GM03348 (cell line): ENCODE measurements at regions not wholly inside any gene's neighbourhood (a gene's known extent, or its start where the extent isn't known, plus 50 kb on each side); places are given as distances from the start of the nearest gene placed in this dataset.
"Not testable (repeated sequence)": the region's sequence is repeated elsewhere in the genome, so short reads cannot be mapped to it uniquely, and the experiment has no call there.

Experiments
- DNase-seq: peaks from one replicate; pipeline ENCODE4 v3.0.0; 2012; ENCODE audit warnings: low spot score

DNA sequence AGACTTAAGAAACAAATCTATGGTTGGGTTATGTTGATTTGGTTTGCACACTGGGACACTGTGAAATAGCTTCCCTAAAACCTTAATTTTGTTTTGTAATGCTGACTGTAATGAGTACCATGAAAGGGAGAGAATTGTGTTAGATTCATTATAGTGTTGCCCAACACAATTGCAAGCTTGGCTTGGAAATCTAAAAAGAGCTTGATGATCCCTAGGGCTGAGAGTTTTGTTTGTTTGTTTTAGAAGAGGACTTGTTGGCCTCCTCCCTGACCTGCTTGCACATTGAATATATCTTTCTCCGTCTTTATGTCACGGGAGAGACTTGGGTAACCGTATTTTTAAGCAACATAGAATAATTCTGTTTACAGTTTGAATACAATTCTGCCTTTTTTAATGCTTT, 410.1 kb downstream of the ARL4A start:
- DNase-seq = no peak

DNA sequence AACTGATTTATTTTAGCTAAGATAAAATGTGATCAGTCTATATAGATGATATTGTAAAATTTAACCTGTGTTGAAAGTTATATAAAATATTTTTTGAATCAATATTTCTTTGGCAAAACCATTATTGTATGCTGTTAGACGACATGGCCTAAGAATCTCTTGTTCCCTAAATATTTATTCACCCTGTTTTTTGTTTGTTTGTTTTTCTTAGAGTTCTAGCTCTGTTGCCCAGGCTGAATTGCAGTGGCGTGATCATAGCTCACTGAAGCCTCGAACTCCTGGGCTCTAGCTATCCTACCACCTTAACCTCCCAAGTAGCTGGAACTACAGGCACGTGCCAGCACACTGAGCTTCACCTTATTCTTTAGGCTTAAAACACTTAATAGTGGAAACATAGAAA, 410.7 kb downstream of the ARL4A start:
- no peak for DNase-seq

- DNase-seq = no peak
Observed at GRCh38 chr7:13099154-13099795, 411.8 kb downstream of the ARL4A start.

DNA sequence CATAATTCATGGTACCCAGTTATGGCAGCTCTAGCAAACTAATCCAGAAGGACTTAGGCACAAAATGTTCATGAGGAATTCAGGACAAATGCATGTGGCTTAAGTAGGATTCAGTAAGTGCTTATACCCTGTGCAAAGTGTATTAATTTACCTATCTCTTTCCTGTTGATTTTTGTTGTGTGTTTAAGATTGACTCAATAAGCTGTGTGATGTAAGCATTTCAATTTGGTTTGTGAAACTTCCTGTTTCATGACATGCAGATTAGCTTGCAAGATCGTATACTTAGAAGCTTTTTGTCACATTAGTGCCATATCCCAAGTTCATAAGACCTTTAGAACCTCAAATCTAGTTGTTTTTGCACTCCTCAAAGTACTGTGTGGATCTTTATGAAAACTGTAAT, 416.7 kb downstream of the ARL4A start:
- DNase-seq = no peak

DNA sequence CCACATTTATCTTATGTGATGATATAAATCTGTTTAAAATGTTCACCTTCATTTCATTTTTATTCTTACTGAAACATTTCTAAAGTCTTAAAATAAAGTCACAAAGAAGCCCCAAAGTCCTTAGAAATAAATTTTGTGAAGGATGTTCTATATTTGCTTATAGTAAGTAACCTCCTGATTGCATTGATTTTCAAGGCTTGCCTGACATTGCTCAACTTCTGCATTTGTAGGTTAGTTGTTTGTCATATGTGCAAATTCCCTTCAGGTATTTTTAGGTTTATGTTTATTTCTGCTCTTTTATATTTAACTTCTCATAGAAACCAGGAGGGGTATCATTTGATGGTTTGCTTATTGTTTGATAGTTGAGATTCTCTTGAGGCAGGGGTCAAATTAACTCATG, 417.8 kb downstream of the ARL4A start:
- no peak for DNase-seq

DNA sequence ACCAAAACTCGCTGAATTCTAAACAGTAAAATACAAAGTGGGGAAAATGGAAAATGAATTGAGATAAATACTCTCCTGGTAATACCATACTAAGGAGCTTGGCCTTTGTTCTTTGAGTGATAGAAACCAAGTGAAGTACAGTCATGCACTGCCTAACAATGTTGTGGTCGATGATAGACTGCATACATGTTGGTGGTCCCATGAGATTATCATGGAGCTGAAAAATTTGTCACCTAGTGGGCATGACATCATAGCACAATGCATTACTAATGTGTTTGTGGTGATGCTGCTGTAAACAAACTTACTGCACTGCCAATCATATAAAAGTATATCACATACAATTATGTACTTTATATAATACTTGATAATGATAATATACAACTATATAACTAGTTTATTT, 419.1 kb downstream of the ARL4A start:
- no peak for DNase-seq

DNA sequence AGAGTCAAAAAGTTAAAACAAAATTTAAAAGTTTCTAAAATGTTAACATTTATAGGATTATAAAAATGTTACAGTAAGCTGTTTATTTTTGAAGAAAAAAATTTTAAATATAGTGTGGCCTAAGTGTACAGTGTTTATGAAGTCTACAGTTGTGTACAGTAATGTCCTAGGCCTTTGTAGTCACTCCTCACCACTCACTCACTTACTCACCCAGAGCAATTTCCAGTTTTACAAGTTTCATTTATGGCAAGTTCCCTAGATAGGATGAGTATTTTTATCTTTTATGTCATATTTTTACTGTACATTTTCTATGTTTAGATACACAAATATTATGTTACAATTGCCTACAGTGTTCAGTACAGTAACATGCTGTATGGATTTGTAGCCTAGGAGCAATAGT, 419.9 kb downstream of the ARL4A start:
- DNase-seq = no peak

DNA sequence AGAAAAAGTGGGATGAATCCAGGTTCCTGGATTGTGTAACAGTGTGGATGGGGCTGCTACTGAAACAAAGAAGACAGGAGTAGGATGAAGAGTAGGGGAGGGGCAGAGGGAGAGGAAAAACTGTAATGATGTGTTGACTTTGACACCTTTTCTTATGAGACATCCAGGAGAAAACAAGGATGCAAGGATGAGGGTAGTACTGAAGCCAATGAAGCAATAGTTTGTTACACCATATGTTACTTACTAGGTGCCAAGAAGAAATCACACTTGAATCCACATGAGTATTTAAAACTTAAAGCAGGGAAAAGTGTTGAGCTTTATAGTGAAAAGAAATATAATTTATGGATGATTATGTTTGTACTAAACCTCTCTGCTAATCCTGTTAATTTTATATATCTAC, 420.6 kb downstream of the ARL4A start:
- no peak for DNase-seq

DNA sequence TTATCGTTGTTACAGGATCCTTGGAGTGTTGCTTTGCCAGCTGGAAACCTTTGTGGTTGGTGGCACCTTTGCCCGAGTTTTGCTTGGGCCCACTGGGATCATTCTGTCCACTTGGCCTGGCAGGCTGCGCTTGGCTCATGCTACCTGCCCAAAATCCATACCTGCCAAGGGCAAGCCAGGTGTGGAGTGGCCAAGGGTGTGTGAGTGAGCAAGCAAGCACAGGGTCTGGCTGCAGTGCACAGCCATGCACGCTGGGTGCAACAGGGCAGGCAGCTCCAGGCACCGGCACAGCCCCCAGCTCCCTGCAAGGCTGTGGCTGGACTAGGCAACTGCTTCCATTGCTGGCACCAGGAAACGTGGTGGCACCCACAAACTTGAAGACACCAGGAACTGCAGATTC, 421.8 kb downstream of the ARL4A start:
- no peak for DNase-seq

GRCh38 chr7:13110107-13110506, 422.7 kb downstream of the ARL4A start:
- no peak for DNase-seq

GRCh38 chr7:13111230-13111629, 423.8 kb downstream of the ARL4A start:
- no peak for DNase-seq

- not testable (repeated sequence) for DNase-seq
Observed at GRCh38 chr7:13114240-13114639, 426.8 kb downstream of the ARL4A start.

- DNase-seq = peak; percentile 19
Observed at GRCh38 chr7:13115157-13115772, 427.8 kb downstream of the ARL4A start.

DNA sequence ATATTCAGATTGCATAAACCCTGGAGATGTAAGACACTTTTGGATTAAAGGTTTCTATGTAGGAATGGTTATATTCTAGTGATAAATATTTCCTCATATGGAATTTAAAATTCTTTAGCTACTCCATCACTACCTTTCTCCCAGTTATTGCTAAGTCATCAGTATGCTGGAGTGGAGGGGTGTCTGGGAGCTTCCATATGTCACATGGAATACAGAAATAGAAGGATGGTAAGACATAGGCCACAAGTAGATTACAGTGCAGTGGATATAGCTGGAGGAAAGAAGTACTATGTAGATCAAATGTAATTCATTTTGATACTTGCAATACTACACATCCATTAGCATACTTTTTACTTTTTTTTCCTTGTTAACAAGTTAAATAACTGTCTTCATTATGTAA, 428.4 kb downstream of the ARL4A start:
- DNase-seq = no peak

DNA sequence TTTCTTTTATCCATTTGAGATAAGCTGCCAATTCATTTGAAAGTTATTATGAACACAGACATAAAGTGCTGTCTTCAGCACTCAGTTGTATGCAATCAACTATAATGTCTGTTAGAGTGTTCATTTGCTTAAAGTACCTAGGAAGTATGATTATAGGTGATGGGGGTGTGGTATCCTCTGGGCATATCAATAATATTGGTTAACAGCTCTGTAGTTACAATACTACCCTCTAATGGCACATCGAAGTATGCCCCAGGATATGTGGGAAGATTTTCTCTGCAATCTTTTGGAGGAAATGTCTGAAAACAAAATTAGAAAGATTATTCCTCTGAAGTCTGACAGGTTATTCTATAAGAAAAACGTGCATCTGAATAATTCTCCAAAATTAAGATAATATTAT, 429.7 kb downstream of the ARL4A start:
- DNase-seq = peak; percentile 41

GRCh38 chr7:13117592-13117991, 430.2 kb downstream of the ARL4A start:
- no peak for DNase-seq

DNA sequence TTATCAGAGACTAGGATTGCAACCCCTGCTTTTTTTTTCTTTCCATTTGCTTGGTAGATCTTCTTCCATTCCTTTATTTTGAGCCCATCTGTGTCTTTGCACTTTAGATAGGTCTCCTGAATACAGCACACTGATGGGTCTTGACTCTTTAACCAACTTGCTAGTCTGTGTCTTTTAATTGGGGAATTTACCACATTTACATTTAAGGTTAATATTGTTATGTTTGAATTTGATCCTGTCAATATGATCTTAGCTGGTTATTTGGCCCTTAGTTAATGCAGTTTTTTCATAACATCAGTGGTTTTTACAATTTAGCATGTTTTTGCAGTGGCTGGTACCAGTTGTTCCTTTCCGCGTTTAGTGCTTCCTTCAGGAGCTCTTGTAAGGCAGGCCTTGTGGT, 437.2 kb downstream of the ARL4A start:
- DNase-seq = not testable (repeated sequence)

DNA sequence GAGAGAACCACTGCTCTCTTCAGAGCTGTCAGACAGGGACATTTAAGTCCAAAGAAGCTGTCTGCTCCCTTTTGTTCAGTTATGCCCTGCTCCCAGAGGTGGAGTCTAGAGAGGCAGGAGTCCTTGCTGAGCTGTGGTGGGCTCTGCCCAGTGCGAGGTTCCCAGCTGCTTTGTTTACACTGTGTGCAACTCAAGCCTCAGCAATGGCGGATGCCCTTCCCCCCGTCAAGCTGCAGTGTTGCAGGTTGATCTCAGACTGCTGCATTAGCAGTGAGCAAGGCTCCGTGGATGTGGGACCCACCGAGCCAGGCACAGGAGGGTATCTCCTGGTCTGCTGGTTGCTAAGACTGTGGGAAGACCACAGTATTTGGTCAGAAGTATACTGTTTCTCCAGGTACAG, 438.9 kb downstream of the ARL4A start:
- no peak for DNase-seq

DNA sequence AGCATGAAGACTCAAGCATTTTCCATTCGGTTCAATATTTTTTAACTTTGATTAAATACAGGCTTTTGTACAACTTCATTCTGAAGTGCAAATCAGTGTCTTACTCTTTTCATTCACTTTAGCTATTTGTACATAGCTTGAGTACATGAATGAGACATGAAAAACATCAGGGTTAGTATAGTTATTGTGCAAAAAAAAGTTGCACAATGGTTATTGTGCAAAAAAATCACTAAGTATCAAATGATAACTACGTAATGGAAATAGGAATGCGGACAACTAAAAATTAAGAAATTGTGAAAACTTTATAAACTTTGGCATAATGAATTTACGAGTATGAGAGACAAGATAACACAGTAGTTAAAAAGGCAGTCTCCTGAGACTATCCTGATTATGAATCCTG, 442.9 kb downstream of the ARL4A start:
- DNase-seq = no peak

- not testable (repeated sequence) for DNase-seq
Observed at GRCh38 chr7:13130906-13131305, 443.5 kb downstream of the ARL4A start.

DNA sequence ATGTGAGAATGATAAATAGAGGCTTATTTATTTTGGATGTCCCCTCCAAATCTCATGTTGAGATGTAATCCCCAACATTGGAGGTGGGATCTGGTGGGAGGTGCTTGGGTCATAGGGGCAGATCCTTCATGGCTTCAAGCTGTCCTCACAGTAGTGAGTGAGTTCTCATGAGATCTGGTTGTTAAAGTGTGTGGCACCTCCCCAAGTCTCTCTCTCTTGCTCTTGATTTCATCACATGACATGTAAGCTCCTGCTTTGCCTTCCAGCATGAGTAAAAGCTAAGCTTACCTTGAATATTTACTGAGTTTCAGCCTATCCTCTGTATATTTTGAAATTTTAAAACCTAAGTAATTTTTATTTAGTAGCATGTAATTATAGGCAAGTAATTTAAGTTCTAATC, 444.9 kb downstream of the ARL4A start:
- no peak for DNase-seq

GRCh38 chr7:13136345-13136744, 448.9 kb downstream of the ARL4A start:
- not testable (repeated sequence) for DNase-seq

DNA sequence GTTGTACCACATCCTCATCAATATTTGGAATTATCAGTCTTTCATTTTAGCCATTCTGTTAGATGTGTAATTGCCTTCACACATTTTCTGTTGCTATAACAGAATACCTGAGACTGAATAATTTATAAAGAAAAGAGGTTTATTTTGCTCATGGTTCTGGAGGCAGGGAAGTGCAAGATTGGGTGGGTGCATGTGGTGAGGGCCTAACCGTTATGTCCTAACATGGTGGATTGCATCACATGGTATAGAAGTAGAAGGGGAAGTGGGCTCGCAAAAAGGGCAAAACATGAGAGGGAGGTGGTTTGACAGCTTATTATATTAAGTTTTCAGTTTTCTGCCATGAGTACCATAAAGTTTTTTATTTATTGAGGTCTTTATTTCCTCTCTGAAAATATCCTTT, 452.0 kb downstream of the ARL4A start:
- DNase-seq = no peak

GRCh38 chr7:13144673-13145072, 457.2 kb downstream of the ARL4A start:
- no peak for DNase-seq
